A673 (cell line): ENCODE measurements at regions not wholly inside any gene's neighbourhood (a gene's known extent, or its start where the extent isn't known, plus 50 kb on each side); places are given as distances from the start of the nearest gene placed in this dataset.

ENCODE experiments used
- BruUV-seq: library from RNA; stranded (reverse); fragments of 400-500 nt; replicated peaks from 2 replicates; lab custom pipeline; 2021; lab: Mats Ljungman, UMichigan
- CTCF ChIA-PET: fragments of 300-600 bp; sonication (Branson Sonifier 250); formaldehyde crosslinking; loops from one replicate; lab custom pipeline; 2022; ENCODE audit warnings: antibody characterized with exemption; lab: Charles Lee
- POLR2A ChIA-PET: fragments of 300-600 bp; sonication (Branson Sonifier 250); formaldehyde crosslinking; loops from one replicate; lab custom pipeline; 2022; ENCODE audit warnings: antibody characterized with exemption; ENCODE audit not compliant: low non-redundant PET; lab: Charles Lee
- DNase-seq: peaks from one replicate; pipeline ENCODE4 v3.0.0-alpha.2; 2015; ENCODE audit warnings: low spot score
- H3K27ac ChIP-seq: fragments of 200-600 bp; sonication (generic); 2 replicates; pipeline ENCODE4 v1.5.1; 2016; ENCODE audit warnings: mixed run types, low read depth, mild to moderate bottlenecking, mixed read lengths, antibody characterized with exemption, low read length; ENCODE audit not compliant: poor library complexity, severe bottlenecking
- H3K27me3 ChIP-seq: fragments of 200-600 bp; sonication (generic); replicated peaks from 2 replicates; pipeline ENCODE4 v1.6.1; 2017; ENCODE audit warnings: mixed run types, low read depth, mild to moderate bottlenecking, mixed read lengths, antibody characterized with exemption, low read length; ENCODE audit not compliant: insufficient read depth, poor library complexity
- H3K36me3 ChIP-seq: fragments of 200-600 bp; sonication (generic); 2 replicates; pipeline ENCODE4 v1.6.1; 2016; ENCODE audit warnings: mixed run types, mild to moderate bottlenecking, mixed read lengths, antibody characterized with exemption, low read length; ENCODE audit not compliant: insufficient read depth, poor library complexity, severe bottlenecking
- H3K4me1 ChIP-seq: fragments of 200-600 bp; sonication (generic); 2 replicates; pipeline ENCODE4 v1.6.1; 2017; ENCODE audit warnings: mixed run types, mild to moderate bottlenecking, mixed read lengths, antibody characterized with exemption, low read length; ENCODE audit not compliant: insufficient read depth, poor library complexity, severe bottlenecking
- H3K4me3 ChIP-seq: fragments of 200-600 bp; sonication (generic); 2 replicates; pipeline ENCODE4 v1.5.1; 2016; ENCODE audit warnings: low read depth, mixed run types, mild to moderate bottlenecking, mixed read lengths, low read length; ENCODE audit not compliant: poor library complexity, severe bottlenecking
- H3K9me3 ChIP-seq: fragments of 200-600 bp; sonication (generic); 2 replicates; pipeline ENCODE4 v1.6.1; 2016; ENCODE audit warnings: mixed run types, low read depth, mild to moderate bottlenecking, mixed read lengths, antibody characterized with exemption, low read length; ENCODE audit not compliant: poor library complexity, severe bottlenecking
- EZH2 ChIP-seq: fragments of 200-600 bp; sonication (generic); IDR thresholded peaks from 2 replicates; pipeline ENCODE4 v1.6.1; 2017; ENCODE audit warnings: borderline replicate concordance, low read depth, mild to moderate bottlenecking, mixed read lengths, antibody characterized with exemption, low read length; ENCODE audit not compliant: poor library complexity, severe bottlenecking
- intact Hi-C: fragments of 100-400 bp; cut with micrococcal nuclease; formaldehyde crosslinking; loops from one replicate; pipeline ENCODE4 v1.10.0; 2022; ENCODE audit not compliant: unreplicated experiment
- TF ChIP-seq, protein P1 (sequence below): fragments of 300-800, 200-600 bp; sonication (generic); conservative IDR thresholded peaks from 2 replicates; pipeline ENCODE4 v1.5.1; 2017; ENCODE audit warnings: low read depth, mild to moderate bottlenecking, antibody characterized with exemption, low read length, moderate library complexity, mixed read lengths

DNA sequence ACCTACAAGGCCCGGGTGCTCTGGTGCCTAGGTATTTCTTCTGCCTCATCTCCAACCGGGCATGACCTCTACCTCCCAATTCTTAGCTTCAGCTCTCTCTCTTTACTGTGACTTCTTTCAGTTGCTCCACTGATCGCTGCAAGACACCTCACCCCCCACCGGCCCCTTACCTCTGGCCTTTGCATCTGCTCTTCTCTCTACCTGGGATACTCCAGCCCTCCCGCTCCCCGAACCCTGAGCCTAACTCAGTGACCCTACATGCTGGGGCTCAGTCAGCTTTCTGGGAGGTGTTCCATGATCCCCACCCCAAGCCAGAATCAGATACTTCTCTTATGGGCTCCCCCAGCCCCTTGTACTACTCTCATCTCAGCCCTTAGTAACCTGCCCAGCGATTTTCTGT, 99.6 kb downstream of the EFNB1 start:
- no TSS peak for BruUV-seq
- Histone ChIP-seq H3K27ac (no peak overlapping the region), H3K4me3 (no peak overlapping the region), H3K36me3 (no peaks in the 10 kb centered on the region), H3K4me1 (no peaks in the 10 kb centered on the region), H3K27me3 (no peaks in the 10 kb centered on the region), H3K9me3 (no peaks in the 10 kb centered on the region)
- ChIA-PET CTCF (no interaction called here), POLR2A (no interaction called here)
- intact Hi-C loops: no loop called here
- DNase-seq: no peak
- no peak for TF ChIP-seq EZH2
- TF ChIP-seq, protein P1, sequence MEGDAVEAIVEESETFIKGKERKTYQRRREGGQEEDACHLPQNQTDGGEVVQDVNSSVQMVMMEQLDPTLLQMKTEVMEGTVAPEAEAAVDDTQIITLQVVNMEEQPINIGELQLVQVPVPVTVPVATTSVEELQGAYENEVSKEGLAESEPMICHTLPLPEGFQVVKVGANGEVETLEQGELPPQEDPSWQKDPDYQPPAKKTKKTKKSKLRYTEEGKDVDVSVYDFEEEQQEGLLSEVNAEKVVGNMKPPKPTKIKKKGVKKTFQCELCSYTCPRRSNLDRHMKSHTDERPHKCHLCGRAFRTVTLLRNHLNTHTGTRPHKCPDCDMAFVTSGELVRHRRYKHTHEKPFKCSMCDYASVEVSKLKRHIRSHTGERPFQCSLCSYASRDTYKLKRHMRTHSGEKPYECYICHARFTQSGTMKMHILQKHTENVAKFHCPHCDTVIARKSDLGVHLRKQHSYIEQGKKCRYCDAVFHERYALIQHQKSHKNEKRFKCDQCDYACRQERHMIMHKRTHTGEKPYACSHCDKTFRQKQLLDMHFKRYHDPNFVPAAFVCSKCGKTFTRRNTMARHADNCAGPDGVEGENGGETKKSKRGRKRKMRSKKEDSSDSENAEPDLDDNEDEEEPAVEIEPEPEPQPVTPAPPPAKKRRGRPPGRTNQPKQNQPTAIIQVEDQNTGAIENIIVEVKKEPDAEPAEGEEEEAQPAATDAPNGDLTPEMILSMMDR: no peak

DNA sequence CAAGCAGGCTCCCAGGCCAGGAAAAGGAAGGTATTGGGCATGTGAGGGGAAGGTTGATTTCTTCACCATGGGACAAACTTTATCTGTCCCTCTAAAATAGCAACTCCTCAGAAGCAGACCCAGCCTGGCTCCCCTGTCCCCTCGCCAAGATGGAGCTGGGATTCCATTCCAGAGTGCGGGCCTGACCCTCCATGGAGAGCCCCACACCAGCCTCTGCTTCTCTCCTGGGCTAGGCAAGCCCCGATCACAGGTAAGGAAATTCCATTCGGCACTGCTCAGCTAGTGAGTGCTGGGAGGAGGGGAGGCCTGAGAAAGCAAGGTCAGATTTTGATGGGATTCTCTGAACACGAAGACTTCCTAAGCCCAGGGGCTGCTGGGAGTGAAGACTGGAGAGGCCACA, 98.4 kb downstream of the EFNB1 start:
- Histone ChIP-seq H3K4me1 (no peaks in the 10 kb centered on the region), H3K4me3 (no peak overlapping the region), H3K27ac (no peak overlapping the region), H3K27me3 (no peaks in the 10 kb centered on the region), H3K9me3 (no peaks in the 10 kb centered on the region), H3K36me3 (no peaks in the 10 kb centered on the region)
- TF ChIP-seq EZH2: no peak
- TF ChIP-seq, protein P1: no peak
- no TSS peak for BruUV-seq
- intact Hi-C loops: no loop called here
- ChIA-PET POLR2A (no interaction called here), CTCF (no interaction called here)
- no peak for DNase-seq

DNA sequence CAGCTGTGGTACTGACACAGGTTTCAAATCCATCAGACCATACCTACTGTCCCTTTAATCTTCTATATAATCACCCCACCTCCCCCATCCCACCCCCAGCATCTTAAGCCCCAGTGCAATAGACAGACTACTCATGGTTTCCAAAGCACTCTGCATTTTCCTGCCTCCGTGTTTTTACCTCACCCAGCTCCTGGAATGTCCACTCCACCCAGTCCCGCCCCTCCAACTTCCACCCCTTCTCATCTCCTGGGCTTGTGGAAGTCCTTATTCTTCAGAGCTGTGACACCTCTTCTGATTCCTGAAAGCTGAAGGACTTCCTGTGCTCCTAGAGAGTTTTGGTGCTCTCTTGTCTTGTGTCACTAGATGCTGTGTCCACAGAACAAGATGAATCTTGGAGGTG, 94.3 kb downstream of the EFNB1 start:
- CTCF ChIA-PET: interaction anchor here (0.8 kb wide), 1 partner anchor 28 kb away, joined by 8 read pairs; no protein-coding TSS in a partner anchor
- no TSS peak for BruUV-seq
- no peaks in the 10 kb centered on the region for H3K4me1 ChIP-seq
- no peak overlapping the region for H3K4me3 ChIP-seq
- no peaks in the 10 kb centered on the region for H3K27me3 ChIP-seq
- no peak for DNase-seq
- TF ChIP-seq EZH2: no peak
- TF ChIP-seq, protein P1: no peak
- intact Hi-C loops: no loop called here
- H3K9me3 ChIP-seq: no peaks in the 10 kb centered on the region
- POLR2A ChIA-PET: no interaction called here
- no peak overlapping the region for H3K27ac ChIP-seq
- H3K36me3 ChIP-seq: no peaks in the 10 kb centered on the region
